Heart left ventricle (tissue), 16 donors: ENCODE measurements at regions not wholly inside any gene's neighbourhood (a gene's known extent, or its start where the extent isn't known, plus 50 kb on each side); places are given as distances from the start of the nearest gene placed in this dataset.

Experiments used
- ATAC-seq, 4 donors: fragments of 200-7000 bp; cut with Tn5 transposase; one replicate each; pipeline ENCODE4 v1.9.1; 2020 to 2022; ENCODE audit warnings: moderate library complexity in 4 of 4, mild to moderate bottlenecking in 3 of 4, moderate number of reproducible peaks in 1 of 4
- DNase-seq, 5 donors: peaks; one replicate each; pipeline ENCODE4 v3.0.0-alpha.2; 2020
- H3K27ac ChIP-seq, 12 donors: fragments of 200-600 bp; sonication (generic) in 4 of 12; one replicate each; pipeline versions ENCODE4 v1.5.0 to v1.8.0; 2016 to 2022; ENCODE audit warnings: mild to moderate bottlenecking in 2 of 12
- H3K27me3 ChIP-seq, 9 donors: fragments of 200-600 bp; sonication (generic) in 2 of 9; one replicate each; pipeline versions ENCODE4 v1.5.1 to v1.8.0; 2016 to 2022; ENCODE audit warnings: mild to moderate bottlenecking in 3 of 9
- H3K36me3 ChIP-seq, 9 donors: fragments of 200-600 bp; sonication (generic) in 2 of 9; one replicate each; pipeline versions ENCODE4 v1.5.0 to v1.8.0; 2018 to 2022; ENCODE audit warnings: mild to moderate bottlenecking in 2 of 9
- H3K4me1 ChIP-seq, 12 donors: fragments of 200-600 bp; sonication (generic) in 4 of 12; one replicate each; pipeline versions ENCODE4 v1.5.0 to v1.8.0; 2016 to 2022; ENCODE audit warnings: mild to moderate bottlenecking in 3 of 12
- H3K4me3 ChIP-seq, 12 donors: fragments of 200-600 bp; sonication (generic) in 4 of 12; one replicate each; pipeline versions ENCODE4 v1.5.0 to v1.8.0; 2017 to 2022; ENCODE audit warnings: mild to moderate bottlenecking in 9 of 12, moderate library complexity in 4 of 12
- H3K9me3 ChIP-seq, 12 donors: fragments of 200-600 bp; sonication (generic) in 4 of 12; one replicate each; pipeline versions ENCODE4 v1.5.0 to v1.8.0; 2016 to 2022; ENCODE audit warnings: mild to moderate bottlenecking in 1 of 12
- CTCF ChIP-seq, 12 donors: fragments of 200-600 bp; sonication (generic) in 4 of 12; IDR thresholded peaks; one replicate each; pipeline versions ENCODE4 v1.5.0 to v1.8.0; 2018 to 2022; ENCODE audit warnings: antibody characterized with exemption in 12 of 12, mild to moderate bottlenecking in 5 of 12
- POLR2A ChIP-seq, 2 donors: fragments of 450-650 bp; IDR thresholded peaks; one replicate each; pipeline ENCODE4 v1.6.1; 2017; ENCODE audit warnings: antibody characterized with exemption in 2 of 2, mild to moderate bottlenecking in 2 of 2, moderate library complexity in 2 of 2
- WGBS, 4 donors: extraction: QIAGEN DNeasy Blood & Tissue Kit in 2 of 4; methylation state at CpG; one replicate each; pipeline versions ENCODE4 v1.1.5 to v1.1.7; 2013 to 2018; 5-methylcytosine and 5-hydroxymethylcytosine counted together
- intact Hi-C, 10 donors: fragments of 100-400 bp; cut with DNase I; formaldehyde crosslinking; loops; one replicate each; pipeline versions ENCODE4 v1.11.1 to v1.14.2; 2022
- donor health status: ischemic (EF 13 %, LVEDD 7.1; RV severe dilation, severe dysfunction).
- donor health status: healthy with polysubstance abuse.
- donor health status: DM: no; HTN: yes; CAD: no.
- donor health status: DM: no; HTN: no; CAD: no.
- donor health status: ischemic (EF 25% LVEDD 6.9; RV normal size, moderate dysfunction).
- donor health status: ischemic (EF 25% LVEDD 5.7; RV mildly dilated, moderate dysfunction).
- donor health status: healthy.
- donor health status: DM: yes; HTN: yes; CAD: no.
- donor health status: ischemic (EF 35%, LVEDD 5.7; RV mildly dilated, moderate dysfunction).
- donor health status: nonischemic (EF 11% LVEDD 7.7; RV severe dilation, severe dysfunction).
- donor health status: DM: yes; HTN: yes; CAD: no.
- donor health status: PGD.
- donor health status: ischemic (EF 29% LVEDD 5.4; RV normal size, mild dysfunction).
- donor health status: nonischemic (EF 23%, LVEDD 6.1; RV moderate dilation, normal function).

GRCh38 chr7:110157631-110158362 is 933.1 kb upstream of the LRRN3 start:
- DNase-seq: no peak
- Histone ChIP-seq H3K36me3 (no peaks in the 10 kb centered on the region), H3K9me3 (no peaks in the 10 kb centered on the region), H3K27me3 (no peaks in the 10 kb centered on the region), H3K4me1 (no peaks in the 10 kb centered on the region), H3K27ac (no peak overlapping the region), H3K4me3 (no peak overlapping the region)
- ATAC-seq: no peak
- intact Hi-C loops: no loop called here
- TF ChIP-seq POLR2A (IDR thresholded peaks at IDR 0.05): no peak
- no peak for TF ChIP-seq CTCF (IDR thresholded peaks at IDR 0.05)
- 0 to 45% (median 0%) methylated on average over 1 of the region's 1 CpG for WGBS, 4 donors

- H3K4me3 ChIP-seq: no peak overlapping the region
- H3K27me3 ChIP-seq: no peaks in the 10 kb centered on the region
- H3K9me3 ChIP-seq: peaks cover 0 to 5% (median 0%) of the 10 kb centered on the region in 12 donors
- ATAC-seq (no peak), DNase-seq (no peak)
- no peaks in the 10 kb centered on the region for H3K36me3 ChIP-seq
- no peak overlapping the region for H3K27ac ChIP-seq
- TF ChIP-seq CTCF (IDR thresholded peaks at IDR 0.05) (no peak), POLR2A (IDR thresholded peaks at IDR 0.05) (no peak)
- intact Hi-C loops: no loop called here
- H3K4me1 ChIP-seq: no peaks in the 10 kb centered on the region
- 88 to 92% (median 91%) methylated on average over 3 of the region's 3 CpGs for WGBS, 4 donors
Observed at GRCh38 chr7:110168010-110168409, 922.9 kb upstream of the LRRN3 start.

- Histone ChIP-seq H3K4me1 (no peaks in the 10 kb centered on the region), H3K9me3 (no peaks in the 10 kb centered on the region), H3K36me3 (no peaks in the 10 kb centered on the region), H3K27me3 (no peaks in the 10 kb centered on the region), H3K27ac (no peak overlapping the region), H3K4me3 (no peak overlapping the region)
- intact Hi-C loops: loop anchor here in 1 of 10 donors (10.0 kb wide), 1 partner anchor 56 kb away; no protein-coding TSS in a partner anchor
- no peak for TF ChIP-seq POLR2A (IDR thresholded peaks at IDR 0.05)
- no peak for TF ChIP-seq CTCF (IDR thresholded peaks at IDR 0.05)
- WGBS, 4 donors: 54 to 70% (median 67%) methylated on average over 2 of the region's 2 CpGs
- no peak for ATAC-seq
- DNase-seq: no peak
Observed at GRCh38 chr7:110170841-110171240, 920.1 kb upstream of the LRRN3 start.

GRCh38 chr7:110177463-110177862 is 913.5 kb upstream of the LRRN3 start:
- DNase-seq: no peak

More at GRCh38 chr7:110177463-110177862, 913.5 kb upstream of the LRRN3 start:
- H3K36me3 ChIP-seq: no peaks in the 10 kb centered on the region
- no peak for ATAC-seq
- H3K4me1 ChIP-seq: no peaks in the 10 kb centered on the region
- TF ChIP-seq CTCF (IDR thresholded peaks at IDR 0.05) (no peak), POLR2A (IDR thresholded peaks at IDR 0.05) (no peak)
- H3K27ac ChIP-seq: no peak overlapping the region
- H3K9me3 ChIP-seq: no peaks in the 10 kb centered on the region
- no peaks in the 10 kb centered on the region for H3K27me3 ChIP-seq
- intact Hi-C loops: loop anchor here in 1 of 10 donors (10.0 kb wide), 1 partner anchor 63 kb away; no protein-coding TSS in a partner anchor
- H3K4me3 ChIP-seq: no peak overlapping the region
- WGBS, 4 donors: 77 to 87% (median 85%) methylated on average over 5 of the region's 5 CpGs
